Trophoblast cell (in vitro differentiated cells and primary cell): ENCODE measurements at regions not wholly inside any gene's neighbourhood (a gene's known extent, or its start where the extent isn't known, plus 50 kb on each side); places are given as distances from the start of the nearest gene placed in this dataset.

Experiments used
- DNase-seq, 2 donors: peaks; one replicate each; pipeline ENCODE4 v3.0.0-alpha.2; 2016
- H2AFZ ChIP-seq: 2 replicates; pipeline ENCODE4 v1.6.1; 2013; ENCODE audit warnings: low read length, moderate library complexity, mild to moderate bottlenecking; ENCODE audit not compliant: insufficient read depth, poor library complexity
- H2AK5ac ChIP-seq: 2 replicates; pipeline ENCODE4 v1.6.1; 2013; ENCODE audit warnings: mild to moderate bottlenecking, low read length
- H2BK120ac ChIP-seq: 2 replicates; pipeline ENCODE4 v1.6.1; 2013; ENCODE audit warnings: low read length, mild to moderate bottlenecking, moderate library complexity; ENCODE audit not compliant: insufficient read depth, poor library complexity
- H2BK12ac ChIP-seq: 2 replicates; pipeline ENCODE4 v1.6.1; 2013; ENCODE audit warnings: mild to moderate bottlenecking, low read length, moderate library complexity
- H2BK5ac ChIP-seq: 2 replicates; pipeline ENCODE4 v1.6.1; 2013; ENCODE audit warnings: low read length, low read depth, moderate library complexity, mild to moderate bottlenecking; ENCODE audit not compliant: poor library complexity
- H3K14ac ChIP-seq: 2 replicates; pipeline ENCODE4 v1.6.1; 2013; ENCODE audit warnings: mild to moderate bottlenecking, low read length
- H3K18ac ChIP-seq: 2 replicates; pipeline ENCODE4 v1.6.1; 2013; ENCODE audit warnings: mild to moderate bottlenecking, low read length
- H3K23ac ChIP-seq: 2 replicates; pipeline ENCODE4 v1.6.1; 2013; ENCODE audit warnings: low read length
- H3K27ac ChIP-seq: 2 replicates; pipeline ENCODE4 v1.5.1; 2013; ENCODE audit warnings: low read depth, mild to moderate bottlenecking, inconsistent platforms, low read length, moderate library complexity
- H3K27me3 ChIP-seq: 2 replicates; pipeline ENCODE4 v1.6.1; 2013; ENCODE audit warnings: inconsistent platforms, mild to moderate bottlenecking, low read length, moderate library complexity; ENCODE audit not compliant: insufficient read depth
- H3K36me3 ChIP-seq, 2 experiments: 1 replicate in 1 of 2; 2 replicates in 1 of 2; pipeline ENCODE4 v1.6.1; 2013; ENCODE audit warnings: low read length in 2 of 2, mild to moderate bottlenecking in 2 of 2, moderate library complexity in 1 of 2; ENCODE audit not compliant: insufficient read depth in 2 of 2, control insufficient read depth in 1 of 2
- H3K4ac ChIP-seq: 2 replicates; pipeline ENCODE4 v1.6.1; 2013; ENCODE audit warnings: low read depth, mild to moderate bottlenecking, low read length, moderate library complexity
- H3K4me1 ChIP-seq, 2 experiments: 1 replicate in 1 of 2; 2 replicates in 1 of 2; pipeline ENCODE4 v1.6.1; 2013; ENCODE audit warnings: low read length in 2 of 2, mild to moderate bottlenecking in 2 of 2, moderate library complexity in 1 of 2; ENCODE audit not compliant: insufficient read depth in 2 of 2, control insufficient read depth in 1 of 2
- H3K4me2 ChIP-seq: 2 replicates; pipeline ENCODE4 v1.6.1; 2013; ENCODE audit warnings: inconsistent platforms, mild to moderate bottlenecking, low read length, moderate library complexity
- H3K4me3 ChIP-seq: 2 replicates; pipeline ENCODE4 v1.5.1; 2013; ENCODE audit warnings: mild to moderate bottlenecking, low read depth, low read length, inconsistent platforms
- H3K79me1 ChIP-seq: one replicate; pipeline ENCODE4 v1.6.1; 2013; ENCODE audit warnings: low read length
- H3K79me2 ChIP-seq: 2 replicates; pipeline ENCODE4 v1.6.1; 2013; ENCODE audit warnings: low read length, mild to moderate bottlenecking; ENCODE audit not compliant: control insufficient read depth, insufficient read depth, poor library complexity
- H3K9ac ChIP-seq: 2 replicates; pipeline ENCODE4 v1.6.1; 2013; ENCODE audit warnings: mild to moderate bottlenecking, low read length
- H3K9me3 ChIP-seq: 2 replicates; pipeline ENCODE4 v1.6.1; 2013; ENCODE audit warnings: low read depth, mild to moderate bottlenecking, control low read depth, inconsistent platforms, low read length; ENCODE audit not compliant: insufficient read depth
- H4K12ac ChIP-seq: 2 replicates; pipeline ENCODE4 v1.6.1; 2013; ENCODE audit warnings: low read depth, mild to moderate bottlenecking, low read length, moderate library complexity
- H4K8ac ChIP-seq: 2 replicates; pipeline ENCODE4 v1.6.1; 2013; ENCODE audit warnings: low read depth, mild to moderate bottlenecking, low read length, moderate library complexity
- H4K91ac ChIP-seq: one replicate; pipeline ENCODE4 v1.6.1; 2013; ENCODE audit warnings: low read depth, mild to moderate bottlenecking, low read length, moderate library complexity
- WGBS: extraction: QIAGEN DNeasy Blood & Tissue Kit; methylation state at CpG from one replicate; pipeline ENCODE4 v1.1.7; 2013; ENCODE audit warnings: missing lambda C conversion rate; ENCODE audit not compliant: insufficient read length, insufficient coverage; ENCODE audit errors: extremely low coverage; 5-methylcytosine and 5-hydroxymethylcytosine counted together

DNA sequence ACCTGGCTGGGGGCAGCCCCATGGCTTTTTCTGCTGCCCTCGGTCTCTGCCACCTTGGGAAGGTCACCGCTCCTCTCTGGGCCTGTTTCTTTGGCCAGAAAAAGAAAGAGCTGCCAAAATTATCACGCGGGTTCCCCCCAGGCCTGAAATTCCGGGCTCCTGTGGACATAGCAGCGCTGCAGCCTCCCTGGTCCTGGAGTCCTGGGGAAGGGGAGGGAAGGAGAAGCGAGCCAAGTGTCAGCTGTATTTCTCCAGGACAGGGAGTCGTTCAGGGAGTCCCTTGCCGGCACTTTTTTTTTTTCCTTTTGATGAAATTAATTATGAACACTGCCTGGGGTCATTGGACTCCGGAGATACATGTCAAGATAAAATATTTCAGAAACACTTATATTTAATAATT lies 152.3 kb upstream of the GPR26 start:
- no peak overlapping the region for H3K27ac ChIP-seq
- H3K23ac ChIP-seq, result no peak overlapping the region
- no peak overlapping the region for H2BK12ac ChIP-seq
- no peak overlapping the region for H3K4me3 ChIP-seq
- no peak overlapping the region for H3K14ac ChIP-seq
- H2AK5ac ChIP-seq, result no peak overlapping the region
- no peaks in the 10 kb centered on the region for H3K27me3 ChIP-seq
- H3K9ac ChIP-seq, result no peak overlapping the region
- H3K36me3 ChIP-seq, result no peaks in the 10 kb centered on the region
- H4K91ac ChIP-seq, result no peak overlapping the region
- no peak overlapping the region for H3K4ac ChIP-seq
- no peak overlapping the region for H4K8ac ChIP-seq
- no peak overlapping the region for H4K12ac ChIP-seq
- WGBS, result no CpG with 5 or more reads among the region's 10 CpGs
- no peak for DNase-seq
- no peak overlapping the region for H3K4me2 ChIP-seq
- H2BK5ac ChIP-seq, result no peak overlapping the region
- H3K79me2 ChIP-seq, result peaks cover 3% of the 10 kb centered on the region
- no peak overlapping the region for H2BK120ac ChIP-seq
- no peak overlapping the region for H3K18ac ChIP-seq
- no peaks in the 10 kb centered on the region for H3K9me3 ChIP-seq
- no peak overlapping the region for H2AFZ ChIP-seq
- H3K4me1 ChIP-seq, result no peaks in the 10 kb centered on the region
- H3K79me1 ChIP-seq, result no peaks in the 10 kb centered on the region

- no CpG with 5 or more reads among the region's 8 CpGs for WGBS
- Histone ChIP-seq H3K9ac (no peak overlapping the region), H3K4me3 (no peak overlapping the region)
Observed at GRCh38 chr10:123514996-123515395, 151.2 kb upstream of the GPR26 start.

DNA sequence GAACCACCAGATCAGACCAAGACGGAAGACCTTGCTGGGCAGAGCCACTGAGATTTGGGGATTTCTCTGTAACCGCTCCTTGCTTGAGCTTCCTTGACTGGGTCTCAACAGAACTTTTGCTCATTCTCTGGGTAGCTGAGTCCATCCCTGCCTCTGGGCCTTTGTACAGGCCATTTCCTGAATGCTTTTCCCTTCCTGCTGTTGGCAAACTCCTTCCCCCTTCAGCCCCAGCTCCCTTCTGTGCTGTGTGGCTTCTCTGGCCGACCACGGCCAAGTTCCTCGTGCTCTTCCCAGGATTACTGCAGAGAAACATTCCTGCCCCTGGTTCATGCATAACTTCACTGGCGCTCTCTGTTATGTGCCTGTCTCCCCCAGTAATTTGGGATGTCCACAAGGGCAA lies 150.5 kb upstream of the GPR26 start:
- no peak overlapping the region for H3K4me2 ChIP-seq
- no peak for DNase-seq
- H3K9me3 ChIP-seq, result no peaks in the 10 kb centered on the region
- no CpG with 5 or more reads among the region's 6 CpGs for WGBS
- H3K14ac ChIP-seq, result no peak overlapping the region
- peaks cover 3% of the 10 kb centered on the region for H3K79me2 ChIP-seq
- H4K91ac ChIP-seq, result no peak overlapping the region
- no peaks in the 10 kb centered on the region for H3K4me1 ChIP-seq
- H2BK12ac ChIP-seq, result no peak overlapping the region
- no peak overlapping the region for H2BK5ac ChIP-seq
- no peak overlapping the region for H2AFZ ChIP-seq
- H3K18ac ChIP-seq, result no peak overlapping the region
- no peak overlapping the region for H3K9ac ChIP-seq
- H2BK120ac ChIP-seq, result no peak overlapping the region
- H2AK5ac ChIP-seq, result no peak overlapping the region
- H3K4me3 ChIP-seq, result no peak overlapping the region
- no peak overlapping the region for H4K12ac ChIP-seq
- no peak overlapping the region for H3K4ac ChIP-seq
- H3K23ac ChIP-seq, result no peak overlapping the region
- no peak overlapping the region for H3K27ac ChIP-seq
- no peaks in the 10 kb centered on the region for H3K36me3 ChIP-seq
- H3K27me3 ChIP-seq, result no peaks in the 10 kb centered on the region
- H4K8ac ChIP-seq, result no peak overlapping the region
- H3K79me1 ChIP-seq, result no peaks in the 10 kb centered on the region

More at GRCh38 chr10:123514996-123515395, 151.2 kb upstream of the GPR26 start:
- no peak for DNase-seq
- H4K91ac ChIP-seq, result no peak overlapping the region
- no peak overlapping the region for H3K14ac ChIP-seq
- peaks cover 3% of the 10 kb centered on the region for H3K79me2 ChIP-seq
- H2BK120ac ChIP-seq, result no peak overlapping the region
- H3K27me3 ChIP-seq, result no peaks in the 10 kb centered on the region
- no peaks in the 10 kb centered on the region for H3K4me1 ChIP-seq
- no peak overlapping the region for H3K23ac ChIP-seq
- H3K36me3 ChIP-seq, result no peaks in the 10 kb centered on the region
- H3K27ac ChIP-seq, result no peak overlapping the region
- H3K18ac ChIP-seq, result no peak overlapping the region
- no peaks in the 10 kb centered on the region for H3K79me1 ChIP-seq
- H2AFZ ChIP-seq, result no peak overlapping the region
- H3K4me2 ChIP-seq, result no peak overlapping the region
- no peak overlapping the region for H4K12ac ChIP-seq
- no peaks in the 10 kb centered on the region for H3K9me3 ChIP-seq
- no peak overlapping the region for H2AK5ac ChIP-seq
- H2BK5ac ChIP-seq, result no peak overlapping the region
- no peak overlapping the region for H3K4ac ChIP-seq
- no peak overlapping the region for H2BK12ac ChIP-seq
- no peak overlapping the region for H4K8ac ChIP-seq

DNA sequence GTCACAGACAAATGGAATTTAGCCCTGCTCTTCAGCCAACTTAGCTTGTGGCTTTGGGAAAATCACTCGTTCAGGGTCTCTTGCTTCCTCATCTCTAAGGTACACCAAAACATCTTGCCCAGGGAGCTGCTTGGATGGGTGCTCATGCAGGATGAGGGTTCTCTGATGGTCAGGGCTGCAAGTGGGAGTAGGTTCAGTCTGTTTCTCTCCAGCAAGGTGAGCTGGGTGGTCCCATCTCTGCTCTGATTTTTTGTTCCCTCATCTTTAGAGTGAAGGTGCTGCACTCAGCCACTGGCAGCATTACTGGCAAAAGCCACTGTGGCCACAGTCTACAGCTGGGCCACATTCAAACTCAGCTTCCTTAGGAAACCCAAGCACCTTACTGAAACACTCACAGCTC lies 149.9 kb upstream of the GPR26 start:
- no peaks in the 10 kb centered on the region for H3K79me1 ChIP-seq
- no peak overlapping the region for H4K8ac ChIP-seq
- H3K36me3 ChIP-seq, result no peaks in the 10 kb centered on the region
- H3K4me2 ChIP-seq, result no peak overlapping the region
- DNase-seq, result no peak
- H3K14ac ChIP-seq, result no peak overlapping the region
- no peak overlapping the region for H2AK5ac ChIP-seq
- no peak overlapping the region for H3K23ac ChIP-seq
- H3K4me1 ChIP-seq, result no peaks in the 10 kb centered on the region
- H3K4me3 ChIP-seq, result no peak overlapping the region
- no peak overlapping the region for H3K9ac ChIP-seq
- H3K79me2 ChIP-seq, result peaks cover 3% of the 10 kb centered on the region
- H4K12ac ChIP-seq, result no peak overlapping the region
- H3K4ac ChIP-seq, result no peak overlapping the region
- H2BK5ac ChIP-seq, result no peak overlapping the region
- no peak overlapping the region for H2AFZ ChIP-seq
- no peaks in the 10 kb centered on the region for H3K27me3 ChIP-seq
- H3K9me3 ChIP-seq, result no peaks in the 10 kb centered on the region
- no peak overlapping the region for H4K91ac ChIP-seq
- no peak overlapping the region for H2BK12ac ChIP-seq
- no peak overlapping the region for H2BK120ac ChIP-seq
- H3K18ac ChIP-seq, result no peak overlapping the region
- WGBS, result no CpG with 5 or more reads among the region's 1 CpG
- H3K27ac ChIP-seq, result no peak overlapping the region
